ENCODE measurements at regions not wholly inside any gene's neighbourhood (a gene's known extent, or its start where the extent isn't known, plus 50 kb on each side); places are given as distances from the start of the nearest gene placed in this dataset.

- TF ChIP-seq CTCF (IDR thresholded peaks at IDR 0.05) (no peak), POLR2A (IDR thresholded peaks at IDR 0.05) (no peak), POLR2AphosphoS5 (IDR thresholded peaks at IDR 0.05; ENCODE audit: insufficient read depth in 1 of 2, low read depth in 1 of 2) (no peak)
These were observed 373.9 kb upstream of the ANO3 start for GRCh38 chr11:25958045-25958444.

Measured in vagina (tissue), 2 donors.